HepG2 (cell line): ENCODE measurements at regions not wholly inside any gene's neighbourhood (a gene's known extent, or its start where the extent isn't known, plus 50 kb on each side); places are given as distances from the start of the nearest gene placed in this dataset.
A peak's percentile ranks its signal among the peaks of the same experiment; 100 is the strongest.

Experiments used
- ATAC-seq: fragments of 200-7000 bp; cut with Tn5 transposase; 3 replicates; pipeline ENCODE4 v1.9.1; 2020; ENCODE audit warnings: mild to moderate bottlenecking, moderate library complexity
- BruUV-seq: library from RNA; stranded (reverse); fragments of 400-500 nt; replicated peaks from 2 replicates; lab custom pipeline; 2021; lab: Mats Ljungman, UMichigan
- CTCF ChIA-PET: fragments of 300-600 bp; formaldehyde crosslinking; extraction: SDS; loops from one replicate; lab custom pipeline; 2021; ENCODE audit warnings: low total read pairs, inconsistent platforms, low intra/inter-chr PET ratio; lab: Yijun Ruan, JAX
- POLR2A ChIA-PET: fragments of 350-600 bp; sonication (Branson Sonifier 250); formaldehyde crosslinking; loops from one replicate; lab custom pipeline; 2020; ENCODE audit warnings: antibody characterized with exemption, inconsistent platforms; lab: Yijun Ruan, JAX
- DNase-seq: peaks from one replicate; pipeline ENCODE4 v3.0.0-alpha.2; 2015; ENCODE audit warnings: low spot score
- FAIRE-seq: peaks from 3 replicates; lab custom pipeline; 2011; peaks lifted over from hg19 to GRCh38; lab: Jason Lieb, UNC
- H2AFZ ChIP-seq: one replicate; pipeline ENCODE4 v1.6.1; 2011; ENCODE audit warnings: low read length, inconsistent platforms
- H3K27ac ChIP-seq: fragments of 300-600 bp; 3 replicates; pipeline ENCODE4 v1.8.0; 2011; ENCODE audit warnings: mixed run types, mild to moderate bottlenecking, mixed read lengths, low read length, inconsistent platforms; ENCODE audit not compliant: insufficient read depth; ENCODE audit errors: extremely low read length
- H3K27me3 ChIP-seq, 2 experiments: fragments of 200-600 bp in 1 of 2; 2 replicates in 1 of 2; 3 replicates in 1 of 2; pipeline versions ENCODE4 v1.6.0 to v1.8.0; 2011; ENCODE audit warnings: low read length in 2 of 2, mild to moderate bottlenecking in 2 of 2, moderate library complexity in 2 of 2, inconsistent platforms in 1 of 2; ENCODE audit not compliant: insufficient read depth in 2 of 2, control insufficient read depth in 1 of 2
- H3K36me3 ChIP-seq, 2 experiments: fragments of 200-600 bp in 1 of 2; replicated peaks in 1 of 2; 2 replicates in 1 of 2; 3 replicates in 1 of 2; pipeline versions ENCODE4 v1.5.1 to v1.8.0; 2011; ENCODE audit warnings: low read length in 2 of 2, inconsistent platforms in 1 of 2; ENCODE audit not compliant: insufficient read depth in 2 of 2, control insufficient read depth in 1 of 2
- H3K4me1 ChIP-seq: 2 replicates; pipeline ENCODE4 v1.5.1; 2012; ENCODE audit warnings: low read length, inconsistent platforms; ENCODE audit not compliant: insufficient read depth
- H3K4me2 ChIP-seq: 2 replicates; pipeline ENCODE4 v1.6.0; 2011; ENCODE audit warnings: low read depth, low read length, inconsistent platforms
- H3K4me3 ChIP-seq, 3 experiments: fragments of 200-600 bp in 1 of 3; sonication (generic), shearing (Covaris generic) in 1 of 3; replicated peaks in 1 of 3; 2 replicates each; pipeline ENCODE4 v1.5.1; 2011 to 2016; ENCODE audit warnings: low read length in 3 of 3, inconsistent platforms in 2 of 3, low read depth in 2 of 3, mild to moderate bottlenecking in 2 of 3, control low read depth in 1 of 3, mixed read lengths in 1 of 3; ENCODE audit not compliant: insufficient read depth in 1 of 3
- H3K79me2 ChIP-seq: one replicate; pipeline ENCODE4 v1.6.1; 2011; ENCODE audit warnings: low read length, inconsistent platforms; ENCODE audit not compliant: insufficient read depth
- H3K9ac ChIP-seq: 2 replicates; pipeline ENCODE4 v1.6.0; 2011; ENCODE audit warnings: mild to moderate bottlenecking, low read depth, low read length, inconsistent platforms; ENCODE audit not compliant: insufficient read depth
- H3K9me3 ChIP-seq: 2 replicates; pipeline ENCODE4 v1.5.1; 2012; ENCODE audit warnings: mild to moderate bottlenecking, low read length
- H4K20me1 ChIP-seq: 2 replicates; pipeline ENCODE4 v1.6.0; 2011; ENCODE audit warnings: inconsistent platforms, mild to moderate bottlenecking, low read length, moderate library complexity; ENCODE audit not compliant: insufficient read depth
- CEBPG ChIP-seq: IDR thresholded peaks from 2 replicates; pipeline ENCODE4 v1.6.1; 2016
- U2AF1 ChIP-seq: fragments of 200-400 bp; formaldehyde crosslinking; optimal IDR thresholded peaks from 2 replicates; pipeline ENCODE3; 2017; ENCODE audit warnings: mild to moderate bottlenecking, low read depth, low read length
- XRCC5 ChIP-seq: fragments of 200-400 bp; formaldehyde crosslinking; optimal IDR thresholded peaks from 2 replicates; pipeline ENCODE3; 2017; ENCODE audit warnings: mild to moderate bottlenecking, low read length
- WGBS: methylation state at CpG from one replicate; pipeline ENCODE4 v1.1.6; 2017; ENCODE audit warnings: low lambda C conversion rate; 5-methylcytosine and 5-hydroxymethylcytosine counted together
- in situ Hi-C: cut with HindIII; loops from 2 replicates; pipeline ENCODE4 v1.10.0; 2017; ENCODE audit warnings: low pct_unique_long_range_greater_than_20kb; ENCODE audit not compliant: extremely low pct_ligation_motif_present
- intact Hi-C: fragments of 100-400 bp; cut with micrococcal nuclease; formaldehyde crosslinking; loops from one replicate; pipeline ENCODE4 v1.10.0; 2022; ENCODE audit not compliant: unreplicated experiment

- no peaks in the 10 kb centered on the region for H3K79me2 ChIP-seq
- peaks cover 10 to 91% of the 10 kb centered on the region in 2 experiments for H3K27me3 ChIP-seq
- no peak overlapping the region for H3K4me3 ChIP-seq
- H2AFZ ChIP-seq = no peak overlapping the region
- H3K36me3 ChIP-seq = no peaks in the 10 kb centered on the region
- ChIA-PET POLR2A (no interaction called here), CTCF (no interaction called here)
- no peak overlapping the region for H3K9ac ChIP-seq
- no TSS peak for BruUV-seq
- H3K4me1 ChIP-seq = no peaks in the 10 kb centered on the region
- H3K9me3 ChIP-seq = no peaks in the 10 kb centered on the region
- FAIRE-seq (no peak), ATAC-seq (peak; percentile 82), DNase-seq (no peak)
- H4K20me1 ChIP-seq = no peaks in the 10 kb centered on the region
- no peak overlapping the region for H3K27ac ChIP-seq
- in situ Hi-C loops (no loop called here), intact Hi-C loops (no loop called here)
- H3K4me2 ChIP-seq = no peak overlapping the region
- WGBS = 40% methylated on average over 33 of the region's 66 CpGs
- TF ChIP-seq XRCC5 = peak; percentile 26
- no peak for TF ChIP-seq U2AF1
Observed at GRCh38 chr5:73298772-73299630, 126.0 kb downstream of the TMEM174 start.

- no TSS peak for BruUV-seq
- Histone ChIP-seq H3K4me1 (no peaks in the 10 kb centered on the region), H3K27ac (no peak overlapping the region), H3K9me3 (no peaks in the 10 kb centered on the region), H3K4me2 (no peak overlapping the region), H3K9ac (no peak overlapping the region), H3K27me3 (peaks cover 9 to 87% of the 10 kb centered on the region in 2 experiments), H3K4me3 (no peak overlapping the region), H3K79me2 (no peaks in the 10 kb centered on the region), H4K20me1 (no peaks in the 10 kb centered on the region), H2AFZ (no peak overlapping the region), H3K36me3 (no peaks in the 10 kb centered on the region)
- FAIRE-seq (no peak), ATAC-seq (no peak), DNase-seq (no peak)
- CTCF ChIA-PET = no interaction called here
- 52% methylated on average over 32 of the region's 50 CpGs for WGBS
- POLR2A ChIA-PET = no interaction called here
- intact Hi-C loops = no loop called here
- TF ChIP-seq CEBPG = no peak
- in situ Hi-C loops = no loop called here
Observed at GRCh38 chr5:73298251-73298771, 125.3 kb downstream of the TMEM174 start.
